ENCODE measurements at regions not wholly inside any gene's neighbourhood (a gene's known extent, or its start where the extent isn't known, plus 50 kb on each side); places are given as distances from the start of the nearest gene placed in this dataset.

DNA sequence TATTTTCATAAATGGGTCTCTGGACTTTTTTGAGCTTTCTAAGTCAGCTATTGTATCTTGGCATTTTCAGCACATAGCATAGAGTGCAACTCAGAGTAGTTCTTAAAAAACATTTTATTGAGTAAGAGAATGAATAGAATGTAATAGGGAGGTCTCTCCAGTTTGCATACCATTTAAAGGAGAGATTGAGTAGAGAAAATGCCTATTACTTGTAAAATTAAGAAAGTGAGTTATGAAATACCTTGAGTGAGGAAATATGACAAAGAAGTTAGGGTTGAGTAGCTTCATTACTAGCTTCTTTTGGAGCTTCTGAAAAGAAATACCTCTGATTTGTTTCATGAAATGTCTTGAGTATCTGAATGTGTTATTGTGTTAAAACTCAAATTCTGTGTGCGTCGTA lies 140.0 kb downstream of the AASDHPPT start:
- no peak for TF ChIP-seq SIN3B (IDR thresholded peaks at IDR 0.05; ENCODE audit: low read length)
- TF ChIP-seq, protein P1, sequence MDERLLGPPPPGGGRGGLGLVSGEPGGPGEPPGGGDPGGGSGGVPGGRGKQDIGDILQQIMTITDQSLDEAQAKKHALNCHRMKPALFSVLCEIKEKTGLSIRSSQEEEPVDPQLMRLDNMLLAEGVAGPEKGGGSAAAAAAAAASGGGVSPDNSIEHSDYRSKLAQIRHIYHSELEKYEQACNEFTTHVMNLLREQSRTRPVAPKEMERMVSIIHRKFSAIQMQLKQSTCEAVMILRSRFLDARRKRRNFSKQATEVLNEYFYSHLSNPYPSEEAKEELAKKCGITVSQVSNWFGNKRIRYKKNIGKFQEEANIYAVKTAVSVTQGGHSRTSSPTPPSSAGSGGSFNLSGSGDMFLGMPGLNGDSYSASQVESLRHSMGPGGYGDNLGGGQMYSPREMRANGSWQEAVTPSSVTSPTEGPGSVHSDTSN (CRISPR knock-in tag; IDR thresholded peaks at IDR 0.05), result no peak
- no peak for TF ChIP-seq ZNF558 (CRISPR knock-in tag; IDR thresholded peaks at IDR 0.05; ENCODE audit: borderline replicate concordance)
- no peak for TF ChIP-seq MTF2 (CRISPR knock-in tag; IDR thresholded peaks at IDR 0.05; ENCODE audit: borderline replicate concordance)
- TF ChIP-seq ZNF251 (CRISPR knock-in tag; IDR thresholded peaks at IDR 0.05), result no peak
- no peak for TF ChIP-seq CCAR2 (optimal IDR thresholded peaks at IDR 0.05; ENCODE audit: low read depth, low read length)
- TF ChIP-seq, protein P2, sequence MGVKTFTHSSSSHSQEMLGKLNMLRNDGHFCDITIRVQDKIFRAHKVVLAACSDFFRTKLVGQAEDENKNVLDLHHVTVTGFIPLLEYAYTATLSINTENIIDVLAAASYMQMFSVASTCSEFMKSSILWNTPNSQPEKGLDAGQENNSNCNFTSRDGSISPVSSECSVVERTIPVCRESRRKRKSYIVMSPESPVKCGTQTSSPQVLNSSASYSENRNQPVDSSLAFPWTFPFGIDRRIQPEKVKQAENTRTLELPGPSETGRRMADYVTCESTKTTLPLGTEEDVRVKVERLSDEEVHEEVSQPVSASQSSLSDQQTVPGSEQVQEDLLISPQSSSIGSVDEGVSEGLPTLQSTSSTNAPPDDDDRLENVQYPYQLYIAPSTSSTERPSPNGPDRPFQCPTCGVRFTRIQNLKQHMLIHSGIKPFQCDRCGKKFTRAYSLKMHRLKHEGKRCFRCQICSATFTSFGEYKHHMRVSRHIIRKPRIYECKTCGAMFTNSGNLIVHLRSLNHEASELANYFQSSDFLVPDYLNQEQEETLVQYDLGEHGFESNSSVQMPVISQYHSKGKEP (CRISPR knock-in tag; IDR thresholded peaks at IDR 0.05), result no peak
- TF ChIP-seq MAFG (CRISPR knock-in tag; IDR thresholded peaks at IDR 0.05), result no peak
- no peak for TF ChIP-seq ZNF484 (CRISPR knock-in tag; IDR thresholded peaks at IDR 0.05; ENCODE audit: borderline replicate concordance, low read depth)
- TF ChIP-seq ZNF670 (CRISPR knock-in tag; IDR thresholded peaks at IDR 0.05; ENCODE audit: borderline replicate concordance), result no peak
- ATAC-seq (no peak), DNase-seq (ENCODE audit: low spot score) (no peak), FAIRE-seq (no peak)
- no peaks in the 10 kb centered on the region for H3K36me3 ChIP-seq (replicated peaks in 1 of 2; ENCODE audit: control insufficient read depth in 1 of 2, insufficient read depth in 2 of 2, low read length in 2 of 2)
- peaks cover 41% of the 10 kb centered on the region for H3K9me3 ChIP-seq (ENCODE audit: low read length)
- in situ Hi-C loops (cut with HindIII; ENCODE audit: extremely low pct_ligation_motif_present, low pct_unique_long_range_greater_than_20kb) (no loop called here), intact Hi-C loops (cut with micrococcal nuclease; ENCODE audit: unreplicated experiment) (no loop called here)
- H3K4me3 ChIP-seq (replicated peaks in 1 of 3; ENCODE audit: insufficient read depth in 1 of 3, low read depth in 2 of 3, low read length in 3 of 3), result no peak overlapping the region
- POLR2A ChIA-PET, result no interaction called here
- no peak overlapping the region for H3K9ac ChIP-seq (ENCODE audit: insufficient read depth, low read depth, low read length)
- CTCF ChIA-PET (ENCODE audit: low intra/inter-chr PET ratio, low total read pairs), result no interaction called here
- H3K4me1 ChIP-seq (ENCODE audit: insufficient read depth, low read length), result no peaks in the 10 kb centered on the region
- WGBS (ENCODE audit: low lambda C conversion rate), result 99% methylated on average over 2 of the region's 2 CpGs
- no peaks in the 10 kb centered on the region for H3K27me3 ChIP-seq (ENCODE audit: control insufficient read depth in 1 of 2, insufficient read depth in 2 of 2, low read length in 2 of 2)
- no peak overlapping the region for H2AFZ ChIP-seq (ENCODE audit: low read length)
- no peaks in the 10 kb centered on the region for H3K79me2 ChIP-seq (ENCODE audit: insufficient read depth, low read length)
- BruUV-seq (replicated peaks), result no TSS peak
- H3K4me2 ChIP-seq (ENCODE audit: low read depth, low read length), result no peak overlapping the region
- no peaks in the 10 kb centered on the region for H4K20me1 ChIP-seq (ENCODE audit: insufficient read depth, low read length)
- H3K27ac ChIP-seq (ENCODE audit: extremely low read length, insufficient read depth, low read length), result no peak overlapping the region
